GM20000 (cell line): ENCODE measurements at regions not wholly inside any gene's neighbourhood (a gene's known extent, or its start where the extent isn't known, plus 50 kb on each side); places are given as distances from the start of the nearest gene placed in this dataset.

Source experiments
- DNase-seq: peaks from one replicate; pipeline ENCODE4 v3.0.0; 2012; ENCODE audit warnings: low spot score
- TF ChIP-seq, protein P1 (sequence below): IDR thresholded peaks from 2 replicates; pipeline ENCODE4 v1.5.1; 2012; ENCODE audit warnings: mild to moderate bottlenecking, control low read depth; ENCODE audit errors: extremely low read depth, missing control alignments

DNA sequence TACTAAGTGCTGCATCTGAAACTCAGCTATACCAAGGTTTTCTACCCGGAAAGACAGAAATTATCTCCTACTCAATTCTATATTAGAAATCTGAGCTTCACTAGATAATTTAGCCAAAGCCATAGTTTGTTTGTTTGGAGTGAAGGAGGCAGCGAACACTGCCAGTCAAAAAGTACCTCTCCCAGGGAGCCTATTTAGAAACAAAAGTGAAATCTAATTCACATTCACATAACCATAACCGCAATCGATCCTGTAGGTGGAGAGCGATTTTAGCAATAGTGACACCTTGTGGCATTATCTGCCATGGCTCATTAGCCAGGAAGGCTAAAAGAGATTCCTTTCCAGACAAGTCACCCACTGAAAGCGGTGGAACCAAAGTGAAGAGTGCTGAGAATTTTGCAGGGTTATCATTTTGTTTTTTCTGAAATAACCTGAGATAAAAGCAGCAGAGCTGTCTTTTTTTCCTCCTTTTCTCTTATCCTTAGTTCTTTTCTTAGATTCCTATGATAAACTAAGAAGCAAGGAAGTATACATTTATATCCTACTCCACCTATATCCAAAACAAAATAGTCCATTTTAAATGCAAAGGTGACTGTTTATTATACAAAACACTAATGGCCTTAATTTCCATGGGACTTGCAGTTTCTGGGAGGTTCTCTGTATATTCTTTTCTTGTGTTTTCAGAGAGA, 83.7 kb upstream of the BET1 start:
- DNase-seq: peak; percentile 81
- TF ChIP-seq, protein P1, sequence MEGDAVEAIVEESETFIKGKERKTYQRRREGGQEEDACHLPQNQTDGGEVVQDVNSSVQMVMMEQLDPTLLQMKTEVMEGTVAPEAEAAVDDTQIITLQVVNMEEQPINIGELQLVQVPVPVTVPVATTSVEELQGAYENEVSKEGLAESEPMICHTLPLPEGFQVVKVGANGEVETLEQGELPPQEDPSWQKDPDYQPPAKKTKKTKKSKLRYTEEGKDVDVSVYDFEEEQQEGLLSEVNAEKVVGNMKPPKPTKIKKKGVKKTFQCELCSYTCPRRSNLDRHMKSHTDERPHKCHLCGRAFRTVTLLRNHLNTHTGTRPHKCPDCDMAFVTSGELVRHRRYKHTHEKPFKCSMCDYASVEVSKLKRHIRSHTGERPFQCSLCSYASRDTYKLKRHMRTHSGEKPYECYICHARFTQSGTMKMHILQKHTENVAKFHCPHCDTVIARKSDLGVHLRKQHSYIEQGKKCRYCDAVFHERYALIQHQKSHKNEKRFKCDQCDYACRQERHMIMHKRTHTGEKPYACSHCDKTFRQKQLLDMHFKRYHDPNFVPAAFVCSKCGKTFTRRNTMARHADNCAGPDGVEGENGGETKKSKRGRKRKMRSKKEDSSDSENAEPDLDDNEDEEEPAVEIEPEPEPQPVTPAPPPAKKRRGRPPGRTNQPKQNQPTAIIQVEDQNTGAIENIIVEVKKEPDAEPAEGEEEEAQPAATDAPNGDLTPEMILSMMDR: peak; percentile 54

DNA sequence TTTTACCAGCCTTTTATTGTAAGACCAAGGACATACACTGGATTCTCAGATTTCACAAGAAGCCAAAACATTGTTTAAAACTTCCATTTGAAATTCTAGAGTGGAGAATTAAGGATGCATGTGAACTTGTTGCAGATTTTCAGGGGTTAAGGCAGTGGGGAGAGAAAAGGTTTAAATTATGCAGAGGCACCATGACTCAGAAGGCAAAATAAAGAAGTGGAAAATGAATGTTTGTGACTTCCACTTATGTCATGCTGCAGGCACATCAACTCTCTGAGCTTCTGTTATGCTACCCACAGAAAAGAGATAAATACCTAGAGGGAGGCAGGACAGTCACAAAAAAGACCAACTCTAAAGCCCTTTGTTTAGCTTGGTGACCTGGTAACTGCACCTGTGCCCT, 84.4 kb upstream of the BET1 start:
- TF ChIP-seq, protein P1: no peak
- no peak for DNase-seq

DNA sequence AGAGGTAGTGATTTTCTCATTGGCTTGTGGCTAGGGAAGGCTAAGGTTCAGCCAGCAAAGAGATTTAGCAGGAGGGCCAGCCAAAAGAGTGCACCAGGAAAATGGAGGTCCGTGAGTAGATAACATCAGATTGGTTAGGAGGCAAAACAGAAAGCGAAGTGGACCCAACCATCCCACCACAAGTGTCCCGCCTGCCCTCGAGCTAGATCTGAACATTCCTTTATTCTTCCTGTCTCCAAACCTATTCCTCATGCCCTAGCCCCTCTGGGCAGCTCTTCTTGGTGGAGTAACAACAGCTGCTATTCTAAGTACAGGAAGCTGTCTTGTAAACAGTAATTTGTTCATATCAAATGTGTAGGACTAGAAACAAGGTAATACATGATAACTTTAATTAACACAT, 85.7 kb upstream of the BET1 start:
- TF ChIP-seq, protein P1: no peak

DNA sequence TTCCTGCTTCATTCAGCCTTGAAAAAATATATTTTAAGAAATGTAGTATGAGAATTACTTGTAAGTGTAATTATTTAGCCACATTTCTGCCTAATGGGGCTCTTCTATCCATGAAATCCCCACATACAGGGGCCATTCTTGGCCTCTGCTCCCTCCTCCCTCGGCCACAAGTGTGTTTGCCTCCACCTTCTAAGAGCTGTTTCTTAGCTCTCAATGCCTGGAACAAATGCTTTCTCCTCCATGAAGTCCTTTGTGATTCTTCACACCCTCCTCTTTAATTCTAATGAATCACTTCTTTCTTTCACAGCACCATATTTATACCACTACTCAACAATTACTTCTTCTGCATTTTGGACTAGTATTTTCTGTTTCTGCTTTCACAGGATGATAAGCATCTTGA, 88.8 kb upstream of the BET1 start:
- TF ChIP-seq, protein P1: no peak

More for the DNA sequence above, 85.7 kb upstream of the BET1 start:
- no peak for DNase-seq

DNA sequence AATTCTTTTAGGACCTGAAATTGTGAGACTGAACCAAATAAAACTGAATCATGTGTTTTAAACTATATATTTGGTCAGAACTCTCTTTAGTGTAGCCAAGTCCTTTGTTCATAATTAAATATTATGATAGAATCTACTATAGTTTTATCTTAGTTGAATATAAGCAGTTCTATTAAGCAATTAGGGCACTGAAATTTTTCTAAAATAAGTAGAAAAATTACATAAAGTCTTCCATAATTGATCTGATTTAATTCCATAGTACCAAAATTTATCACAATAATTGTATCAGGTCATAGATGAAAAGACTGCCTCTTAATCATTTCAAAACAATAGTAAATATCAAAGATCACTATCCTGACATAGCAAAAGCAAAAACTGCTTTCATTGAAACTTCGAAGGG, 90.1 kb upstream of the BET1 start:
- TF ChIP-seq, protein P1: no peak
- DNase-seq: no peak

More for the DNA sequence above, 88.8 kb upstream of the BET1 start:
- DNase-seq: no peak

DNA sequence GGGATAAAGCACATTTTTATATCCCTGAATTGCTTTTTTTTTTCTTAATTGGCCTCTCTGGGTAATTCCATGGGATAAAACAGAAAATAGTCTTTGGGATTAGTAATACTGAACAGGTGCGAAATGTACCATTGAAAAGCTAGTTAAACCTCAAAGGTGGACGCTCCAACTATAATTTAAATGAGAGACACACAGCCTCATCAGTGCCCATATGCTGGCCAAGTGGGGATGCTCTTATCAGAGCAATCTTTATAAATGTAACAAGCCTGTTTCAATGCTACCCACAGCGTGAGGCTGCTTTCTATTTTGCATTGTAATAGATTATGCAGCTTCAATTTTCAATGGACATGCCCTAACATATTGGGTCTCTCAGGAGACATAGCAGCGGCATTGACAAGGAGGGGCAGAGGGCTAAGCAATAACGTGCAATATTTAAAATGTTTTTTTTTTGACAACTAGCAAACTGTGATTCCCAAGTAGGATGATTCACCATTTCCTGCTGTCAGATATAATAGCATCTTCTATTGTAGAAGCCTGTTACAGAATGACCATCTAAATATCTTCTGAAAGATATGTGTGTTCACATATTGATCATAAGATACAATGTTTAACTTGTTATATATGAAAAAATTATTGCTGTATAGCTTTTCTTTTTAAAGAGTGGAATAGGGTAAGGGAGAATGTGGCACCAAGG, 91.3 kb upstream of the BET1 start:
- no peak for DNase-seq
- TF ChIP-seq, protein P1: no peak

DNA sequence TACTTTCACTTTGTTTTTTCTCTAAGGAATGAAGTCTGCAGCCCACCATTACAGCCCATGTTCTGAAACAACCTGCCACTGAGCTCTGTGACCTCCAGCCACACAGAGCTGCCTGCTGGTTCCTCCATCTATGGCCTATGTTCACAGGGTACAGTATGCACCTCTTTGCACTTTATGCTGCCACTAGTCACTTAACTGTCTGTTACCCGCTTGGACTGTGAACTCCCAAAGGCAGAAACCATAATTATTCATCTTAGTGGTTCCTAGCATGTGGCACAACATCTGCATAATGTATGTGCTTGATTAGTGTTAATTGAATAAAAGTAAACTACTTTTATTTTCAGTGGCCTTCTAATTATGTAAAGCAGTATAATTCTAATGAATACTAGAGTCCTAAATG, 95.5 kb upstream of the BET1 start:
- TF ChIP-seq, protein P1: no peak
- DNase-seq: no peak
